ENCODE measurements at regions not wholly inside any gene's neighbourhood (a gene's known extent, or its start where the extent isn't known, plus 50 kb on each side); places are given as distances from the start of the nearest gene placed in this dataset.
A peak's percentile ranks its signal among the peaks of the same experiment; 100 is the strongest.
"Not testable (repeated sequence)": the region's sequence is repeated elsewhere in the genome, so short reads cannot be mapped to it uniquely, and the experiment has no call there.

GRCh38 chr1:103469801-103470200 is 55.7 kb upstream of the RNPC3 start:
- no peak for DNase-seq (ENCODE audit: low spot score)
- intact Hi-C loops (cut with DNase I), result no loop called here

GRCh38 chr1:103467100-103467499 is 58.4 kb upstream of the RNPC3 start:
- intact Hi-C loops (cut with DNase I), result no loop called here
- no peak for DNase-seq (ENCODE audit: low spot score)

- intact Hi-C loops (cut with DNase I), result no loop called here
Measured at GRCh38 chr1:103461161-103462105, 64.1 kb upstream of the RNPC3 start.

GRCh38 chr1:103460511-103460910 is 65.0 kb upstream of the RNPC3 start:
- intact Hi-C loops (cut with DNase I), result no loop called here
- no peak for DNase-seq (ENCODE audit: low spot score)

More at GRCh38 chr1:103461161-103462105, 64.1 kb upstream of the RNPC3 start:
- DNase-seq (ENCODE audit: low spot score), result no peak

GRCh38 chr1:103459346-103459745 is 66.2 kb upstream of the RNPC3 start:
- intact Hi-C loops (cut with DNase I), result no loop called here
- no peak for DNase-seq (ENCODE audit: low spot score)

- DNase-seq (ENCODE audit: low spot score), result no peak
- intact Hi-C loops (cut with DNase I), result no loop called here
Measured at GRCh38 chr1:103457886-103458455, 67.5 kb upstream of the RNPC3 start.

GRCh38 chr1:103448560-103448959 is 76.9 kb upstream of the RNPC3 start:
- no peak for DNase-seq (ENCODE audit: low spot score)
- intact Hi-C loops (cut with DNase I), result no loop called here

- intact Hi-C loops (cut with DNase I), result no loop called here
- no peak for DNase-seq (ENCODE audit: low spot score)
Measured at GRCh38 chr1:103447471-103447870, 78.0 kb upstream of the RNPC3 start.

- intact Hi-C loops (cut with DNase I), result no loop called here
- no peak for DNase-seq (ENCODE audit: low spot score)
Measured at GRCh38 chr1:103441342-103441741, 84.2 kb upstream of the RNPC3 start.

- intact Hi-C loops (cut with DNase I); DNase-seq (ENCODE audit: low spot score): not testable (repeated sequence)
Measured at GRCh38 chr1:103436568-103437100, 88.9 kb upstream of the RNPC3 start.

- DNase-seq (ENCODE audit: low spot score), result no peak
- intact Hi-C loops (cut with DNase I), result no loop called here
Measured at GRCh38 chr1:103435443-103435842, 90.1 kb upstream of the RNPC3 start.

- intact Hi-C loops (cut with DNase I), result no loop called here
- no peak for DNase-seq (ENCODE audit: low spot score)
Measured at GRCh38 chr1:103424650-103425049, 100.8 kb upstream of the RNPC3 start.

- intact Hi-C loops (cut with DNase I), result no loop called here
- no peak for DNase-seq (ENCODE audit: low spot score)
Measured at GRCh38 chr1:103416681-103417286, 108.7 kb upstream of the RNPC3 start.

GRCh38 chr1:103387898-103388297 is 137.6 kb upstream of the RNPC3 start:
- intact Hi-C loops (cut with DNase I), result no loop called here
- DNase-seq (ENCODE audit: low spot score), result no peak

GRCh38 chr1:103373991-103374390 is 151.5 kb upstream of the RNPC3 start:
- intact Hi-C loops (cut with DNase I), result no loop called here
- DNase-seq (ENCODE audit: low spot score), result no peak

- intact Hi-C loops (cut with DNase I), result no loop called here
- DNase-seq (ENCODE audit: low spot score), result no peak
Measured at GRCh38 chr1:103372866-103373265, 152.6 kb upstream of the RNPC3 start.

GRCh38 chr1:103371234-103371633 is 154.3 kb upstream of the RNPC3 start:
- intact Hi-C loops (cut with DNase I), result no loop called here
- peak; percentile 25 for DNase-seq (ENCODE audit: low spot score)

- no peak for DNase-seq (ENCODE audit: low spot score)
- intact Hi-C loops (cut with DNase I), result no loop called here
Measured at GRCh38 chr1:103367186-103367585, 158.3 kb upstream of the RNPC3 start.

GRCh38 chr1:103365860-103366569 is 159.5 kb upstream of the RNPC3 start:
- intact Hi-C loops (cut with DNase I), result no loop called here

GRCh38 chr1:103363008-103363365 is 162.5 kb upstream of the RNPC3 start:
- intact Hi-C loops (cut with DNase I), result no loop called here
- no peak for DNase-seq (ENCODE audit: low spot score)

More at GRCh38 chr1:103365860-103366569, 159.5 kb upstream of the RNPC3 start:
- DNase-seq (ENCODE audit: low spot score), result no peak
